ENCODE measurements at regions not wholly inside any gene's neighbourhood (a gene's known extent, or its start where the extent isn't known, plus 50 kb on each side); places are given as distances from the start of the nearest gene placed in this dataset.

GRCh38 chr7:32179567-32179966, 109.4 kb upstream of the PDE1C start:
- DNase-seq: no peak

GRCh38 chr7:32178677-32179366, 108.6 kb upstream of the PDE1C start:
- DNase-seq: no peak

GRCh38 chr7:32177232-32177631, 107.0 kb upstream of the PDE1C start:
- DNase-seq: no peak

GRCh38 chr7:32175099-32175498, 104.9 kb upstream of the PDE1C start:
- DNase-seq: no peak

- DNase-seq: no peak
These were observed 101.0 kb upstream of the PDE1C start for GRCh38 chr7:32171248-32171647.

GRCh38 chr7:32170838-32171237, 100.6 kb upstream of the PDE1C start:
- no peak for DNase-seq

- DNase-seq: no peak
These were observed 99.0 kb upstream of the PDE1C start for GRCh38 chr7:32169228-32169627.

- no peak for DNase-seq
These were observed 97.6 kb upstream of the PDE1C start for GRCh38 chr7:32167815-32168214.

- DNase-seq: no peak
These were observed 97.0 kb upstream of the PDE1C start for GRCh38 chr7:32167256-32167655.

- peak in 1 of 3 donors; percentile 57 for DNase-seq
These were observed 94.3 kb upstream of the PDE1C start for GRCh38 chr7:32164341-32164996.

GRCh38 chr7:32163896-32164295, 93.7 kb upstream of the PDE1C start:
- peak in 1 of 3 donors; percentile 20 for DNase-seq

- DNase-seq: peak; percentile 69 to 97 (median 80)
These were observed 93.1 kb upstream of the PDE1C start for GRCh38 chr7:32163141-32163806.

GRCh38 chr7:32161708-32162107, 91.5 kb upstream of the PDE1C start:
- DNase-seq: peak in 1 of 3 donors; percentile 92

- no peak for DNase-seq
These were observed 88.8 kb upstream of the PDE1C start for GRCh38 chr7:32158751-32159745.

GRCh38 chr7:32158076-32158475, 87.9 kb upstream of the PDE1C start:
- DNase-seq: no peak

GRCh38 chr7:32155712-32156111, 85.5 kb upstream of the PDE1C start:
- no peak for DNase-seq

GRCh38 chr7:32154797-32155196, 84.6 kb upstream of the PDE1C start:
- DNase-seq: no peak

GRCh38 chr7:32153006-32153405, 82.8 kb upstream of the PDE1C start:
- no peak for DNase-seq

GRCh38 chr7:32152576-32152975, 82.4 kb upstream of the PDE1C start:
- no peak for DNase-seq

- no peak for DNase-seq
These were observed 80.4 kb upstream of the PDE1C start for GRCh38 chr7:32150589-32150988.

GRCh38 chr7:32150039-32150438, 79.8 kb upstream of the PDE1C start:
- DNase-seq: no peak
